Activated T-cell treated with anti-CD3 and anti-CD28 coated beads, Interleukin-2, amount 50 U/mL, for 24 hours (primary cell): ENCODE measurements at regions not wholly inside any gene's neighbourhood (a gene's known extent, or its start where the extent isn't known, plus 50 kb on each side); places are given as distances from the start of the nearest gene placed in this dataset.

ENCODE experiments used
- DNase-seq: peaks from one replicate; pipeline ENCODE4 v3.0.0-alpha.2; 2020
- H3K27ac Mint-ChIP-seq: 2 replicates; pipeline ENCODE4 v1.8.0; 2020; ENCODE audit warnings: mild to moderate bottlenecking, mixed read lengths
- H3K27me3 Mint-ChIP-seq: 2 replicates; pipeline ENCODE4 v1.8.0; 2020; ENCODE audit warnings: mixed read lengths
- H3K36me3 Mint-ChIP-seq: 2 replicates; pipeline ENCODE4 v1.8.0; 2020; ENCODE audit warnings: low read depth, mixed read lengths
- H3K4me1 Mint-ChIP-seq: 2 replicates; pipeline ENCODE4 v1.8.0; 2020; ENCODE audit warnings: low read depth, mixed read lengths
- H3K4me3 Mint-ChIP-seq: 2 replicates; pipeline ENCODE4 v1.8.0; 2020; ENCODE audit warnings: mild to moderate bottlenecking, moderate library complexity, mixed read lengths
- H3K9me3 Mint-ChIP-seq: 2 replicates; pipeline ENCODE4 v1.8.0; 2020; ENCODE audit warnings: mixed read lengths

GRCh38 chr9:1745980-1746379 is 269.2 kb upstream of the SMARCA2 start:
- no peaks in the 10 kb centered on the region for H3K4me1 Mint-ChIP-seq
- no peaks in the 10 kb centered on the region for H3K9me3 Mint-ChIP-seq
- no peaks in the 10 kb centered on the region for H3K36me3 Mint-ChIP-seq
- DNase-seq = no peak
- no peak overlapping the region for H3K4me3 Mint-ChIP-seq
- H3K27ac Mint-ChIP-seq = no peak overlapping the region
- H3K27me3 Mint-ChIP-seq = peaks cover 34% of the 10 kb centered on the region

GRCh38 chr9:1747417-1747967 is 267.7 kb upstream of the SMARCA2 start:
- no peaks in the 10 kb centered on the region for H3K4me1 Mint-ChIP-seq
- no peak overlapping the region for H3K4me3 Mint-ChIP-seq
- peaks cover 34% of the 10 kb centered on the region for H3K27me3 Mint-ChIP-seq
- no peak for DNase-seq
- H3K36me3 Mint-ChIP-seq = no peaks in the 10 kb centered on the region
- peaks cover under 1% of the 10 kb centered on the region for H3K9me3 Mint-ChIP-seq
- H3K27ac Mint-ChIP-seq = no peak overlapping the region

GRCh38 chr9:1748407-1748806 is 266.7 kb upstream of the SMARCA2 start:
- Mint-ChIP-seq H3K4me1 (no peaks in the 10 kb centered on the region), H3K27ac (no peak overlapping the region), H3K9me3 (peaks cover 4% of the 10 kb centered on the region), H3K36me3 (no peaks in the 10 kb centered on the region), H3K4me3 (no peak overlapping the region), H3K27me3 (peaks cover 34% of the 10 kb centered on the region)
- no peak for DNase-seq

GRCh38 chr9:1757186-1757585 is 258.0 kb upstream of the SMARCA2 start:
- Mint-ChIP-seq H3K27ac (no peak overlapping the region), H3K9me3 (peaks cover 9% of the 10 kb centered on the region), H3K4me3 (no peak overlapping the region), H3K36me3 (no peaks in the 10 kb centered on the region), H3K4me1 (peaks cover 3% of the 10 kb centered on the region), H3K27me3 (peaks cover 2% of the 10 kb centered on the region)
- no peak for DNase-seq

- no peaks in the 10 kb centered on the region for H3K36me3 Mint-ChIP-seq
- H3K27ac Mint-ChIP-seq = no peak overlapping the region
- H3K27me3 Mint-ChIP-seq = peaks cover 2% of the 10 kb centered on the region
- no peak for DNase-seq
- H3K4me3 Mint-ChIP-seq = no peak overlapping the region
- H3K4me1 Mint-ChIP-seq = peaks cover 3% of the 10 kb centered on the region
- H3K9me3 Mint-ChIP-seq = peaks cover 4% of the 10 kb centered on the region
Measured at GRCh38 chr9:1759009-1759408, 256.1 kb upstream of the SMARCA2 start.

- no peak for DNase-seq
- no peak overlapping the region for H3K27ac Mint-ChIP-seq
- peaks cover 4% of the 10 kb centered on the region for H3K9me3 Mint-ChIP-seq
- no peaks in the 10 kb centered on the region for H3K36me3 Mint-ChIP-seq
- no peak overlapping the region for H3K4me3 Mint-ChIP-seq
- H3K27me3 Mint-ChIP-seq = peaks cover 8% of the 10 kb centered on the region
- peaks cover 3% of the 10 kb centered on the region for H3K4me1 Mint-ChIP-seq
Measured at GRCh38 chr9:1759771-1760300, 255.3 kb upstream of the SMARCA2 start.

GRCh38 chr9:1761807-1762206 is 253.3 kb upstream of the SMARCA2 start:
- H3K4me3 Mint-ChIP-seq = no peak overlapping the region
- peaks cover 3% of the 10 kb centered on the region for H3K4me1 Mint-ChIP-seq
- H3K27ac Mint-ChIP-seq = no peak overlapping the region
- no peak for DNase-seq
- peaks cover 4% of the 10 kb centered on the region for H3K9me3 Mint-ChIP-seq
- H3K27me3 Mint-ChIP-seq = peaks cover 19% of the 10 kb centered on the region
- no peaks in the 10 kb centered on the region for H3K36me3 Mint-ChIP-seq

GRCh38 chr9:1766042-1766441 is 249.1 kb upstream of the SMARCA2 start:
- no peaks in the 10 kb centered on the region for H3K36me3 Mint-ChIP-seq
- no peak for DNase-seq
- peaks cover 36% of the 10 kb centered on the region for H3K27me3 Mint-ChIP-seq
- H3K4me1 Mint-ChIP-seq = peaks cover 3% of the 10 kb centered on the region
- H3K9me3 Mint-ChIP-seq = no peaks in the 10 kb centered on the region
- no peak overlapping the region for H3K27ac Mint-ChIP-seq
- no peak overlapping the region for H3K4me3 Mint-ChIP-seq

GRCh38 chr9:1768561-1768960 is 246.6 kb upstream of the SMARCA2 start:
- no peaks in the 10 kb centered on the region for H3K9me3 Mint-ChIP-seq
- no peak overlapping the region for H3K27ac Mint-ChIP-seq
- H3K4me3 Mint-ChIP-seq = no peak overlapping the region
- H3K4me1 Mint-ChIP-seq = no peaks in the 10 kb centered on the region
- H3K36me3 Mint-ChIP-seq = no peaks in the 10 kb centered on the region
- peaks cover 39% of the 10 kb centered on the region for H3K27me3 Mint-ChIP-seq
- DNase-seq = no peak

GRCh38 chr9:1771094-1771789 is 243.9 kb upstream of the SMARCA2 start:
- H3K27ac Mint-ChIP-seq = no peak overlapping the region

GRCh38 chr9:1775230-1775629 is 239.9 kb upstream of the SMARCA2 start:
- Mint-ChIP-seq H3K27me3 (peaks cover 11% of the 10 kb centered on the region), H3K36me3 (no peaks in the 10 kb centered on the region), H3K4me1 (no peaks in the 10 kb centered on the region), H3K9me3 (no peaks in the 10 kb centered on the region), H3K4me3 (no peak overlapping the region), H3K27ac (no peak overlapping the region)
- no peak for DNase-seq

More at GRCh38 chr9:1771094-1771789, 243.9 kb upstream of the SMARCA2 start:
- Mint-ChIP-seq H3K9me3 (no peaks in the 10 kb centered on the region), H3K36me3 (no peaks in the 10 kb centered on the region), H3K27me3 (peaks cover 30% of the 10 kb centered on the region), H3K4me3 (no peak overlapping the region), H3K4me1 (no peaks in the 10 kb centered on the region)
- no peak for DNase-seq

- Mint-ChIP-seq H3K9me3 (no peaks in the 10 kb centered on the region), H3K27me3 (peaks cover 6% of the 10 kb centered on the region), H3K27ac (no peak overlapping the region), H3K4me1 (no peaks in the 10 kb centered on the region), H3K4me3 (no peak overlapping the region), H3K36me3 (no peaks in the 10 kb centered on the region)
- DNase-seq = no peak
Measured at GRCh38 chr9:1776668-1777067, 238.5 kb upstream of the SMARCA2 start.

GRCh38 chr9:1791191-1791590 is 224.0 kb upstream of the SMARCA2 start:
- Mint-ChIP-seq H3K4me3 (no peak overlapping the region), H3K9me3 (no peaks in the 10 kb centered on the region), H3K27ac (no peak overlapping the region), H3K27me3 (peaks cover 11% of the 10 kb centered on the region), H3K36me3 (no peaks in the 10 kb centered on the region), H3K4me1 (no peaks in the 10 kb centered on the region)
- no peak for DNase-seq

- no peak overlapping the region for H3K27ac Mint-ChIP-seq
- H3K9me3 Mint-ChIP-seq = no peaks in the 10 kb centered on the region
- H3K36me3 Mint-ChIP-seq = no peaks in the 10 kb centered on the region
- no peak for DNase-seq
- no peak overlapping the region for H3K4me3 Mint-ChIP-seq
- no peaks in the 10 kb centered on the region for H3K4me1 Mint-ChIP-seq
- peaks cover 10% of the 10 kb centered on the region for H3K27me3 Mint-ChIP-seq
Measured at GRCh38 chr9:1794547-1795270, 220.4 kb upstream of the SMARCA2 start.
